ENCODE measurements at regions not wholly inside any gene's neighbourhood (a gene's known extent, or its start where the extent isn't known, plus 50 kb on each side); places are given as distances from the start of the nearest gene placed in this dataset.

- no peak for DNase-seq (ENCODE audit: low read depth)
These were observed 262.7 kb downstream of the CHL1 start for GRCh38 chr3:459311-459670.

DNA sequence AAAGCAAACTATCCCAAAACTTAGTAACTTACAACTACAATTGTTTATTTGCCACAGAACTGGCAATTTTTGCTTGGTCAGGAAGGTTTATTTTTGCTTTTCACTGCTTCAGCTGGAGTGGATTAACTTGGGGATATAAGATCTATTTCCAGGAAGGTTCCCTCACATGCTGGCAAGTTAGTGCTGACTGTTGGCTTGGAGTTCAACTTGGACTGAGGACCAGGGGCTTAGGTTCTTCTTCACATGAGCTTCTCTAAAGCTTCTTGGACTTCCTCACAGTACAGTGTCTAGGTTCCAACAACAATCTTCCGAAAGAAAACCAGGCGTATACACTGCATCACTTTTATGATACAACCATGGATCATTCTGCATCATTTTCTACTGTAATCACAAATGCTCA lies 264.4 kb downstream of the CHL1 start:
- DNase-seq (ENCODE audit: low read depth) = no peak

- no peak for DNase-seq (ENCODE audit: low read depth)
These were observed 266.3 kb downstream of the CHL1 start for GRCh38 chr3:462851-463250.

GRCh38 chr3:463252-464192 lies 267.0 kb downstream of the CHL1 start:
- no peak for DNase-seq (ENCODE audit: low read depth)

- DNase-seq (ENCODE audit: low read depth) = no peak
These were observed 267.7 kb downstream of the CHL1 start for GRCh38 chr3:464255-464654.

- DNase-seq (ENCODE audit: low read depth) = no peak
These were observed 271.6 kb downstream of the CHL1 start for GRCh38 chr3:468172-468571.

DNA sequence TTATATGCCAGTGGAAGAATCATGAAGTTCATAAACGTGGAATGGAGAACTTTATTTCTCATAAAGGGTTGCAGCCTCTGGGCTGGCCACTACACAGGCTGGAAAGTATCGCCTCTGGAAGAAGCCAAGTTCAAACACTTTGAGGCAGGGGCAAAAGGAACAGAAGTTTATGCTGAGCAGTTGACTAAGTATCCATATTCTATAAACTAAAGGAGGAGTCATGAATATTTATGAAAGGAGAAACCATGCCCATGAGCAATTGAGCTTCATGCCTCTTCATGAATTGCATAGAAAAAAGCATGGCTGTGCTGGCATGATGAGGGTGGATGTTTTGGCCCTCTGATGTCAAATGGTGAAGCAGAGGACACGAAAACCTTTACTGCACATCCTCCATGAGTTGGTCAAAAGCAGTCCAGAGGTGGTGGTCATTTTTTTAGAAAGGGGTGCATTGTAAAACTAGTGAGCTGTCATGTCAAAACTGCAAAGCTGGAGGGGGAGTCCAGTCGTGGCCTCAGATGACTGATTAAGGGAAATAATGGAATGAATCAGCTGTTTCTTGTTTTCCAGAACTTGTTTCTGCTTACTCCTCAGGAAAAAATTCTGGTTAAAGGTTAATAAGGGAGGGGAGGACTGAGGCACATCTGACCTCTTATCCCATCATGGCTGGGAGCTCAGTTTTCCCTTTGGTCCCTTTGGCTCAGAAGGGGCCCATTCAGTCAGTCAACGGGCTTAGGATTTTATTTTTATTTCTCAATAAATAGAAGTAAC lies 276.7 kb downstream of the CHL1 start:
- no peak for DNase-seq (ENCODE audit: low read depth)

DNA sequence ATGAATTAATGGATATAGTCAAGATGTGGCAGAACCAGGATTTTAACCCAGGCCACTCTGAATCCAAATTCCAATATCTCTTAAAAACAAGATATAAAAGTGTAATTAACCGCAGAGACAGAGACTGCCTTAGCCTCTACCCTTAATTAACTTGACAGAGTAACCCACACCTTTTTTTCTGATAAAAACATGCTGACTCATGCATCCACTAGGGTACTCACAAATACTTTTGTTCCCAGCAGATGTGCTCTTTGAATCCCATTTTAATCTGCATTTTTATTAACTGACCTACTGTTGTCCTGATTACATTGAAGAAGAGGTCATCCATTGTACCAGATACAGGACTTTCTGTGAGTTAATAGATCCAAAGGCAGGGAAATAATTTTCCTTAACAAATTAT lies 278.3 kb downstream of the CHL1 start:
- no peak for DNase-seq (ENCODE audit: low read depth)

DNA sequence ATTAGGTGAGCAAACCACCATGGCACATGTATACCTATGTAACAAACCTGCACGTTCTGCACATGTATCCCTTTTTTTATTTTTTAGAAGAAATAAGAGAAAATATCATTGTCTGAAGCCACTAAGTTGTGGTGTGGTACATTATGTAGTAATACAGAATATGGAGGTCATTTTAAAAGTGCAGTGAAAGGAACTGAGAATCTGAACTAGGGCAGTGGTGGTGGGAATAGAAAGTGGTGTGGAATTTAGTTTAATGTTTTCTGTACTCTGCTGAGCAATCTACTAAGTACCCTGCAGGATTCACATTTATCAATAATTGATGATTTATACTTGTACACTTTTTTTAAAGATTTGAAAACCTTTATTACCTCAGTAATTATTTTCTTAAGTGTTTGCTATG lies 283.5 kb downstream of the CHL1 start:
- DNase-seq (ENCODE audit: low read depth) = no peak

DNA sequence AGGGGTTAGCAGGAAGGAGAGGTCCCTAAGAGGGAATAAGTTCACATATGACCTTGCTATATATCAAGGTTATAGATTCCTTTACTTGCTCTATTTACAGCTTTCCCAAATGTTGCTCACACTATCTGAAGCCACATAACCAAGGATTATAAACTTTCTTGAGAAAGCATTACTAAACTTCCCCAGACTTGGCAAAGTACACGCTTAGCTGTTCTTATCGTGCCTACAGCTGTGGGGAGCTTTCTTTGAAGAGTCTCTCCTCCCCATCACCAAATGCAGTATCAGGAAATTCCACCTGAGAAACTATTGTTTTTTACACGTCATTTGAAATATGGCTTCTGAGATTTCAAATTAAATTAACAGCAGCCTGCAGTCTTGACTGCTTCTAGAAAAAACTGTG lies 284.5 kb downstream of the CHL1 start:
- no peak for DNase-seq (ENCODE audit: low read depth)

DNA sequence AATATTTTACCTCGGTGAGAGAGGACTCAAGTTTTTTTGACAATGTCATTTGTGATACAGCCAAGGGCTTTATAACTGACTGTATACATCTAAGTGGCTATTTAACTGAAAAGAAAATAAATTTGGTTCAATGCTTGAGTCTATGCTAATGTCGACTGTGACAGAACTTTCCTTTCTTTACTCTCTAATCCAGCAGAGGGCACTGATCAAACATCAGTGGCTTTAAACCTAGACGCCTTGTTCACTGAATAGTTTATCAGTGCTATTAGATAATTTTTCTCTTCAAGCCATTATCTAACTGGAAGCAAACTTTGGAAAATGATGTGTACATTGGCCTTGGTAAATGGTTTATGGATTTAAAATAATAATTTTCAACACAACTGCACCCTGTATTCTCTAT lies 285.1 kb downstream of the CHL1 start:
- no peak for DNase-seq (ENCODE audit: low read depth)

- DNase-seq (ENCODE audit: low read depth) = no peak
These were observed 285.9 kb downstream of the CHL1 start for GRCh38 chr3:482479-482878.

DNA sequence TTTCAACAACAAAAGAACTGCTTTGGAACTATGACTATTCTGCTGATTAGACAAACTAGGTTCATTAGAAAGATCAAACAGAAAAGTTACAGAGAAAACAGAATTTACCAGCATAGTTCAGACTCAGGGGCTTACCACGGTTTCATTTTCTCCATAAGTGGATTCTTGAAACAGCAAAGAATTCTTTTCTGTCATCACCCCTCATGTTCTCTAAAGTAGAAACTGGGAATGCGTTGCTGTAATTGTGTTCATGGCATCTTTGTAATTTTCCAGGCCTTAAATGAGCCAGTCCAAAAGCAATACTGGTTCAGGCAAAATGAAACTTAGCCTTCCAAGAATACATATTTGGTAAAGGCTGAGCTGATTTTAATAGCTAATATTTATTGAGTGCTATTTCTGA lies 287.8 kb downstream of the CHL1 start:
- DNase-seq (ENCODE audit: low read depth) = no peak

- DNase-seq (ENCODE audit: low read depth) = no peak
These were observed 291.1 kb downstream of the CHL1 start for GRCh38 chr3:487614-488013.

GRCh38 chr3:492586-493316 lies 296.2 kb downstream of the CHL1 start:
- no peak for DNase-seq (ENCODE audit: low read depth)

GRCh38 chr3:494190-494589 lies 297.6 kb downstream of the CHL1 start:
- no peak for DNase-seq (ENCODE audit: low read depth)

DNA sequence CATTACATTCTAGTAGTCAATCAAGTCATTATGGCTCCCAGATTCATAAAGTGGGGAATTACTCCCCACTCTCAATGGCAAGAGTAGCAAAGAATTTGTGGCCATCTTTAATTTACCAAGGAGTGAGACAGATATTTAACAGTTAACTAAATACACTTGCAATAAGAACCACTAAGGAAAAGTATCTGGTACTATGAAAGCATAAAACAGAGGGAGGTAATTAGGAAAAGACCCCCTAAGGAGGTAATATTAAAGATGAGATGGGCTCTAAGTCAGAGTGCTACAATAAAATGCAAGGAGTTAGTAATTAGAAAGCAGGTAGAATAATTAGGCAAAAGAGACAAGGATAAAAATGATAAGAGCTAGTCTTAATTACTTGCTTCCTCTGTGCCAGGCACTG lies 301.9 kb downstream of the CHL1 start:
- DNase-seq (ENCODE audit: low read depth) = no peak

DNA sequence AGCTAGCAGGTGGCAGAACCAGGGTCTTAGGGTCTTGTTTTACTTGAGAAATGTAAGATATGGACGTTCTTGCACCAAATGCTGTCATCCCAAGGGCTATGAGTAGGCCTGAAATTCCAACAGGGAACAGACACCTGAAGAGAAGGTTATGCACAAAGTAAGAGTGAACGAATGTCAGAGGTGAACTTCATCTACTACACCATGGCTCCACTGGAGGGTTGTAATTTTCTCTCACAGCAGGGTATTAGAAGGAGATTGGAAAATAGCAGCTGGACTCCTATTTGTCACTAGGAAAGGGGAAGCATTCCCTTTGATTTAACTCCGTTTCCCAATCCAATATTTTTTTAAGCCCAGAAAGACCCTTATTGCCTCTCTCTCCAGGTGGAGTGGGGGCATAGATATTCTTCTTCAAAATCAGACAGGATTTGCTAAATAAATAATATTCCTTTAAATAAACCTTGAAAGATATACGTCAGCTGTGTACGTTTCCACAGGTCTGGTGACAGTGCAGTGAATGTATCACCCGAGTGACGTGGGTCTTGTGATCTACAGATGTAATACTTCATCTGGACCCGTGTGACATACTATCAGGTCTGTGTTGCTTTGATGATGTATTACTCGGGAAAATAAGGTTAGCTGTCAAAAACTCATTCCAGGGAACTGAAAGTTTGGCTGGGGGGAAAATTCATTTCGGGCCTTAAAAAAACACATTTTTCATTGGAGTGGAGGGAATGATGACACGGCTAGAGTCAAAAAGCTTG lies 302.6 kb downstream of the CHL1 start:
- DNase-seq (ENCODE audit: low read depth) = no peak

DNA sequence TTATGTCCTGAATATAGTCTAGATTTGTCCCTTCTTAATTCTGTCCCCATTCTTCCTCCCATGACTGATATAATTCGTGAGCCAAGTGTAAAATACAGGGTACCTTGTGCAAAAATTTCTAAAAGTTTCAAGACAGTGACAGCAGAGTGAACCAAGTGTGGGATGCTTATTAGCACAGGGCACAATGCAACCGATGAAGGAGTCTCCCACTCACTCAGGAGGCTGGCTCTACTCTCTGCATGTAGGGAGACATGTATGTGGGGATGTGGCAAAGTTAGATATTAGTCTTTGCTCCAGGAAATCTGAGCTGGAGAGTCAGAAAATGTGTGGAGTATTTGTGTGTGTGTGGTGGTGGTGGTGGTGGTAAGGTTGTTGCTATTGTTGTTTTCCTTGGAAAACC lies 305.9 kb downstream of the CHL1 start:
- no peak for DNase-seq (ENCODE audit: low read depth)

DNA sequence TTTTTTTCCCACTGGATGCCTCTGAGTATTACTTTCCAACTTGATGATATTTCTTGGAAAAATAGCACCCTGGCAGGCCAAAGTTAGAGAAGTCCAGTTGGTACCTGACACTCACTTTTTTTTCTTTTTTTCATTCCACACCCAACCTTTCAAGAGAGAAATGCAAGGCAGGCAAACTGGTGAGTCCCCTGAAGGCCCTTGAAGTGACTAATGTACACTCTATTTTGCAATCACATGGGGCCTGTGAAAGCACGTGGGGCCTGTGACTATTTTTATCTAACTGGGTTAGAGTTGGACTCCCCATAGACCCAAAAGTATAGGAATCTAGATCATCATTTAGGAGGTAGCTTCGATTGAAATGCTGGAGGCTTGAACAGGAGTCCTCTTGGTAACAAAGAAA lies 316.7 kb downstream of the CHL1 start:
- DNase-seq (ENCODE audit: low read depth) = no peak

GRCh38 chr3:514192-514591 lies 317.6 kb downstream of the CHL1 start:
- no peak for DNase-seq (ENCODE audit: low read depth)

DNA sequence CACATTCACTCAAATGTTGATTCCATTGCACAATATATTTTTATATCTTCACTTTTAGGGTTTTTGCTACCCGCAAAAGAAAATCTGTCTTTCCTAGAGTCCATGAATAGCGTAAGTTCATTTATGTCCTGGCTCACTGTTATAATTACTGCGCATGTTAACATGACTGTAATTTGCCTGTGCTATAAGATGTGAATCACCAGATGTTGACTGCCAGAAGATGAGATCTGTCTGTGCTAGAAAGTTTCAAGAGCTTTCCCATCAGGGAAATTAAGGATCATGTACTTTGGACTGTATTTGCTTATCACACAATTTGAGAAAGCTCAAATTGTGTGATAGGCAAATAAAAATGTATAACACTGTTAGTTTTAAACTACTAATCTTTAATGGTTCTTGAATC lies 322.5 kb downstream of the CHL1 start:
- no peak for DNase-seq (ENCODE audit: low read depth)

All from stromal cell of bone marrow (primary cell).